NB4 (cell line): ENCODE measurements at regions not wholly inside any gene's neighbourhood (a gene's known extent, or its start where the extent isn't known, plus 50 kb on each side); places are given as distances from the start of the nearest gene placed in this dataset.

Experiments
- CTCF ChIP-seq: IDR thresholded peaks from one replicate; pipeline ENCODE4 v1.5.1; 2012; ENCODE audit warnings: low read depth, low read length
- MAX ChIP-seq: IDR thresholded peaks from 2 replicates; pipeline ENCODE4 v1.6.1; 2011; ENCODE audit warnings: low read depth, low read length
- MYC ChIP-seq: IDR thresholded peaks from 2 replicates; pipeline ENCODE4 v1.6.1; 2011; ENCODE audit warnings: low read depth, low read length
- POLR2A ChIP-seq: IDR thresholded peaks from 2 replicates; pipeline ENCODE4 v1.6.1; 2011; ENCODE audit warnings: mild to moderate bottlenecking; ENCODE audit not compliant: insufficient read length; ENCODE audit errors: extremely low read depth

- TF ChIP-seq CTCF (no peak), MAX (no peak), POLR2A (no peak), MYC (no peak)
Observed at GRCh38 chr7:65247491-65247890, 126.2 kb upstream of the ZNF92 start.
